Stimulated activated CD4-positive, alpha-beta T cell treated with anti-CD3 and anti-CD28 coated beads, Interleukin-4, amount 100 ng/mL, for 1 hour (primary cell): ENCODE measurements at regions not wholly inside any gene's neighbourhood (a gene's known extent, or its start where the extent isn't known, plus 50 kb on each side); places are given as distances from the start of the nearest gene placed in this dataset.

Source experiments
- DNase-seq: peaks from one replicate; pipeline ENCODE4 v3.0.0-alpha.2; 2020

GRCh38 chr6:145368075-145368474, 367.2 kb downstream of the EPM2A start:
- DNase-seq: no peak

- DNase-seq: no peak
Observed at GRCh38 chr6:145370559-145370958, 364.8 kb downstream of the EPM2A start.

- DNase-seq: no peak
Observed at GRCh38 chr6:145372671-145373151, 362.6 kb downstream of the EPM2A start.

GRCh38 chr6:145373826-145374225, 361.5 kb downstream of the EPM2A start:
- no peak for DNase-seq

GRCh38 chr6:145374570-145374969, 360.8 kb downstream of the EPM2A start:
- no peak for DNase-seq

GRCh38 chr6:145375502-145375901, 359.8 kb downstream of the EPM2A start:
- no peak for DNase-seq

- DNase-seq: no peak
Observed at GRCh38 chr6:145380186-145380585, 355.1 kb downstream of the EPM2A start.

GRCh38 chr6:145381941-145382340, 353.4 kb downstream of the EPM2A start:
- DNase-seq: no peak

- DNase-seq: no peak
Observed at GRCh38 chr6:145383428-145383827, 351.9 kb downstream of the EPM2A start.

- no peak for DNase-seq
Observed at GRCh38 chr6:145384503-145384902, 350.8 kb downstream of the EPM2A start.

GRCh38 chr6:145396499-145396898, 338.8 kb downstream of the EPM2A start:
- DNase-seq: no peak

- no peak for DNase-seq
Observed at GRCh38 chr6:145400508-145400907, 334.8 kb downstream of the EPM2A start.

GRCh38 chr6:145405006-145405551, 330.2 kb downstream of the EPM2A start:
- no peak for DNase-seq

GRCh38 chr6:145406783-145407182, 328.5 kb downstream of the EPM2A start:
- no peak for DNase-seq

- DNase-seq: no peak
Observed at GRCh38 chr6:145415616-145416015, 319.7 kb downstream of the EPM2A start.

GRCh38 chr6:145420599-145420998, 314.7 kb downstream of the EPM2A start:
- DNase-seq: no peak

- no peak for DNase-seq
Observed at GRCh38 chr6:145423936-145424335, 311.4 kb downstream of the EPM2A start.

GRCh38 chr6:145427232-145427631, 308.1 kb downstream of the EPM2A start:
- DNase-seq: no peak

- DNase-seq: no peak
Observed at GRCh38 chr6:145428706-145429105, 306.6 kb downstream of the EPM2A start.

- DNase-seq: no peak
Observed at GRCh38 chr6:145442110-145442509, 293.2 kb downstream of the EPM2A start.

GRCh38 chr6:145445674-145446073, 289.6 kb downstream of the EPM2A start:
- no peak for DNase-seq

GRCh38 chr6:145451029-145451428, 284.3 kb downstream of the EPM2A start:
- DNase-seq: no peak

- DNase-seq: no peak
Observed at GRCh38 chr6:145453376-145453775, 281.9 kb downstream of the EPM2A start.

- DNase-seq: no peak
Observed at GRCh38 chr6:145454006-145454405, 281.3 kb downstream of the EPM2A start.

GRCh38 chr6:145457556-145457955, 277.8 kb downstream of the EPM2A start:
- DNase-seq: no peak

GRCh38 chr6:145468534-145468933, 266.8 kb downstream of the EPM2A start:
- DNase-seq: no peak
